ENCODE measurements at regions not wholly inside any gene's neighbourhood (a gene's known extent, or its start where the extent isn't known, plus 50 kb on each side); places are given as distances from the start of the nearest gene placed in this dataset.

- Histone ChIP-seq H3K4me3 (no peak overlapping the region), H3K4me2 (no peak overlapping the region), H3K4me1 (no peaks in the 10 kb centered on the region), H3K9me3 (no peaks in the 10 kb centered on the region), H3K27ac (no peak overlapping the region)
- FAIRE-seq (no peak), DNase-seq (ENCODE audit: low read depth in 1 of 2, low spot score in 1 of 2) (no peak), ATAC-seq (no peak)
- ChIA-PET POLR2A (no interaction called here), CTCF (interaction anchor here (0.5 to 0.6 kb wide), 2 partner anchors 307 to 497 kb away, joined by 3 to 4 read pairs; no protein-coding TSS in a partner anchor)
- WGBS (ENCODE audit: missing lambda C conversion rate): 9% methylated on average over 4 of the region's 4 CpGs
- no peak for TF ChIP-seq RCOR1 (IDR thresholded peaks at IDR 0.05; ENCODE audit: low read depth, low read length)
- TF ChIP-seq, protein P1, sequence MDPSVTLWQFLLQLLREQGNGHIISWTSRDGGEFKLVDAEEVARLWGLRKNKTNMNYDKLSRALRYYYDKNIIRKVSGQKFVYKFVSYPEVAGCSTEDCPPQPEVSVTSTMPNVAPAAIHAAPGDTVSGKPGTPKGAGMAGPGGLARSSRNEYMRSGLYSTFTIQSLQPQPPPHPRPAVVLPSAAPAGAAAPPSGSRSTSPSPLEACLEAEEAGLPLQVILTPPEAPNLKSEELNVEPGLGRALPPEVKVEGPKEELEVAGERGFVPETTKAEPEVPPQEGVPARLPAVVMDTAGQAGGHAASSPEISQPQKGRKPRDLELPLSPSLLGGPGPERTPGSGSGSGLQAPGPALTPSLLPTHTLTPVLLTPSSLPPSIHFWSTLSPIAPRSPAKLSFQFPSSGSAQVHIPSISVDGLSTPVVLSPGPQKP (IDR thresholded peaks at IDR 0.05; ENCODE audit: low read depth, low read length): no peak
- TF ChIP-seq PHF8 (IDR thresholded peaks at IDR 0.05; ENCODE audit: borderline replicate concordance, low read depth): no peak
- TF ChIP-seq HOXB13 (CRISPR knock-in tag; IDR thresholded peaks at IDR 0.05; ENCODE audit: low read depth): no peak
- TF ChIP-seq NR3C1 (IDR thresholded peaks at IDR 0.05): no peak
- TF ChIP-seq ESRRA (IDR thresholded peaks at IDR 0.05; ENCODE audit: borderline replicate concordance, low read length): no peak
- TF ChIP-seq, protein P2, sequence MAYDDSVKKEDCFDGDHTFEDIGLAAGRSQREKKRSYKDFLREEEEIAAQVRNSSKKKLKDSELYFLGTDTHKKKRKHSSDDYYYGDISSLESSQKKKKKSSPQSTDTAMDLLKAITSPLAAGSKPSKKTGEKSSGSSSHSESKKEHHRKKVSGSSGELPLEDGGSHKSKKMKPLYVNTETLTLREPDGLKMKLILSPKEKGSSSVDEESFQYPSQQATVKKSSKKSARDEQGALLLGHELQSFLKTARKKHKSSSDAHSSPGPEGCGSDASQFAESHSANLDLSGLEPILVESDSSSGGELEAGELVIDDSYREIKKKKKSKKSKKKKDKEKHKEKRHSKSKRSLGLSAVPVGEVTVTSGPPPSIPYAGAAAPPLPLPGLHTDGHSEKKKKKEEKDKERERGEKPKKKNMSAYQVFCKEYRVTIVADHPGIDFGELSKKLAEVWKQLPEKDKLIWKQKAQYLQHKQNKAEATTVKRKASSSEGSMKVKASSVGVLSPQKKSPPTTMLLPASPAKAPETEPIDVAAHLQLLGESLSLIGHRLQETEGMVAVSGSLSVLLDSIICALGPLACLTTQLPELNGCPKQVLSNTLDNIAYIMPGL (CRISPR knock-in tag; IDR thresholded peaks at IDR 0.05; ENCODE audit: borderline replicate concordance): no peak
- no peak for TF ChIP-seq HOXB5 (CRISPR knock-in tag; IDR thresholded peaks at IDR 0.05)
- TF ChIP-seq MAZ (IDR thresholded peaks at IDR 0.05; ENCODE audit: borderline replicate concordance, low read depth, low read length): no peak
- no peak for TF ChIP-seq ZSCAN20 (CRISPR knock-in tag; IDR thresholded peaks at IDR 0.05)
- no peak for TF ChIP-seq CBX8 (IDR thresholded peaks at IDR 0.05)
- no peak for TF ChIP-seq MAX (IDR thresholded peaks at IDR 0.05)
- TF ChIP-seq GATA3 (IDR thresholded peaks at IDR 0.05; ENCODE audit: borderline replicate concordance): no peak
- TF ChIP-seq BHLHE40 (IDR thresholded peaks at IDR 0.05; ENCODE audit: low read depth, low read length): no peak
- TF ChIP-seq, protein P3, sequence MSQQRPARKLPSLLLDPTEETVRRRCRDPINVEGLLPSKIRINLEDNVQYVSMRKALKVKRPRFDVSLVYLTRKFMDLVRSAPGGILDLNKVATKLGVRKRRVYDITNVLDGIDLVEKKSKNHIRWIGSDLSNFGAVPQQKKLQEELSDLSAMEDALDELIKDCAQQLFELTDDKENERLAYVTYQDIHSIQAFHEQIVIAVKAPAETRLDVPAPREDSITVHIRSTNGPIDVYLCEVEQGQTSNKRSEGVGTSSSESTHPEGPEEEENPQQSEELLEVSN (IDR thresholded peaks at IDR 0.05; ENCODE audit: borderline replicate concordance, low read depth): no peak
- TF ChIP-seq, protein P4, sequence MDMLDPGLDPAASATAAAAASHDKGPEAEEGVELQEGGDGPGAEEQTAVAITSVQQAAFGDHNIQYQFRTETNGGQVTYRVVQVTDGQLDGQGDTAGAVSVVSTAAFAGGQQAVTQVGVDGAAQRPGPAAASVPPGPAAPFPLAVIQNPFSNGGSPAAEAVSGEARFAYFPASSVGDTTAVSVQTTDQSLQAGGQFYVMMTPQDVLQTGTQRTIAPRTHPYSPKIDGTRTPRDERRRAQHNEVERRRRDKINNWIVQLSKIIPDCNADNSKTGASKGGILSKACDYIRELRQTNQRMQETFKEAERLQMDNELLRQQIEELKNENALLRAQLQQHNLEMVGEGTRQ (IDR thresholded peaks at IDR 0.05): no peak
- TF ChIP-seq MYC (IDR thresholded peaks at IDR 0.05; ENCODE audit: borderline replicate concordance, low read length): no peak
Observed at GRCh38 chr2:40975151-40975550, 523.3 kb upstream of the SLC8A1 start.

GRCh38 chr2:40997362-40997761, 545.5 kb upstream of the SLC8A1 start:
- 44% methylated on average over 4 of the region's 4 CpGs for WGBS (ENCODE audit: missing lambda C conversion rate)
- FAIRE-seq (no peak), ATAC-seq (no peak), DNase-seq (ENCODE audit: low read depth in 1 of 2, low spot score in 1 of 2) (no peak)
- TF ChIP-seq PHF8 (IDR thresholded peaks at IDR 0.05; ENCODE audit: borderline replicate concordance, low read depth) (no peak), CBX2 (IDR thresholded peaks at IDR 0.05; ENCODE audit: borderline replicate concordance, low read depth) (no peak), RNF2 (IDR thresholded peaks at IDR 0.05; ENCODE audit: borderline replicate concordance, low read depth) (no peak), POLR2AphosphoS2 (conservative IDR thresholded peaks at IDR 0.05; ENCODE audit: low read length) (no peak), EHMT2 (IDR thresholded peaks at IDR 0.05; ENCODE audit: low read depth) (no peak), KDM5A (IDR thresholded peaks at IDR 0.05) (no peak), HES2 (IDR thresholded peaks at IDR 0.05) (no peak), HOXB5 (CRISPR knock-in tag; IDR thresholded peaks at IDR 0.05) (no peak), HEYL (CRISPR knock-in tag; IDR thresholded peaks at IDR 0.05) (no peak)
- TF ChIP-seq, protein P5, sequence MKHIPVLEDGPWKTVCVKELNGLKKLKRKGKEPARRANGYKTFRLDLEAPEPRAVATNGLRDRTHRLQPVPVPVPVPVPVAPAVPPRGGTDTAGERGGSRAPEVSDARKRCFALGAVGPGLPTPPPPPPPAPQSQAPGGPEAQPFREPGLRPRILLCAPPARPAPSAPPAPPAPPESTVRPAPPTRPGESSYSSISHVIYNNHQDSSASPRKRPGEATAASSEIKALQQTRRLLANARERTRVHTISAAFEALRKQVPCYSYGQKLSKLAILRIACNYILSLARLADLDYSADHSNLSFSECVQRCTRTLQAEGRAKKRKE (CRISPR knock-in tag; IDR thresholded peaks at IDR 0.05; ENCODE audit: low read depth): no peak
- Histone ChIP-seq H3K27ac (no peak overlapping the region), H3K4me1 (no peaks in the 10 kb centered on the region), H3K9me3 (no peaks in the 10 kb centered on the region), H3K4me2 (no peak overlapping the region), H3K4me3 (no peak overlapping the region)
- ChIA-PET CTCF (no interaction called here), POLR2A (no interaction called here)

All from A549 (cell line).